CD4-positive, CD25-positive, alpha-beta regulatory T cell (primary cell): ENCODE measurements at regions not wholly inside any gene's neighbourhood (a gene's known extent, or its start where the extent isn't known, plus 50 kb on each side); places are given as distances from the start of the nearest gene placed in this dataset.

Source experiments
- ATAC-seq, 2 donors: fragments of 150-1000 bp; cut with Tn5 transposase; one replicate each; pipeline ENCODE4 v1.10.0; 2021; ENCODE audit warnings: low read depth in 2 of 2, moderate number of reproducible peaks in 2 of 2, moderate library complexity in 1 of 2
- DNase-seq, 3 donors: peaks; one replicate each; pipeline versions ENCODE4 v3.0.0 to v3.0.0-alpha.2; 2012 to 2022; ENCODE audit warnings: mixed read lengths in 1 of 3
- H3K27ac ChIP-seq: one replicate; pipeline ENCODE4 v1.7.0; 2013; ENCODE audit warnings: mild to moderate bottlenecking, low read length; ENCODE audit not compliant: insufficient read depth, poor library complexity, severe bottlenecking
- H3K27me3 ChIP-seq: one replicate; pipeline ENCODE4 v1.7.0; 2013; ENCODE audit warnings: low read length; ENCODE audit not compliant: control insufficient read depth, insufficient read depth
- H3K36me3 ChIP-seq: one replicate; pipeline ENCODE4 v1.7.0; 2013; ENCODE audit warnings: mild to moderate bottlenecking, low read length, moderate library complexity; ENCODE audit not compliant: control insufficient read depth, insufficient read depth
- H3K4me1 ChIP-seq: 2 replicates; pipeline ENCODE4 v1.7.0; 2013; ENCODE audit warnings: mild to moderate bottlenecking, low read length; ENCODE audit not compliant: insufficient read depth, control insufficient read depth, poor library complexity, severe bottlenecking
- H3K4me3 ChIP-seq: one replicate; pipeline ENCODE4 v1.7.0; 2013; ENCODE audit warnings: low read depth, mild to moderate bottlenecking, low read length, moderate library complexity
- H3K9me3 ChIP-seq, 2 experiments: 1 replicate in 1 of 2; 2 replicates in 1 of 2; pipeline ENCODE4 v1.7.0; 2013; ENCODE audit warnings: low read length in 2 of 2, mild to moderate bottlenecking in 1 of 2, moderate library complexity in 1 of 2; ENCODE audit not compliant: control insufficient read depth in 2 of 2
- H3K27ac Mint-ChIP-seq, 3 donors: one replicate each; pipeline ENCODE4 v1.8.0; 2020 to 2022; ENCODE audit warnings: mild to moderate bottlenecking in 3 of 3, mixed read lengths in 3 of 3, moderate library complexity in 2 of 3
- H3K27me3 Mint-ChIP-seq: one replicate; pipeline ENCODE4 v1.8.0; 2022; ENCODE audit warnings: mild to moderate bottlenecking, mixed read lengths
- H3K36me3 Mint-ChIP-seq: one replicate; pipeline ENCODE4 v1.8.0; 2020; ENCODE audit warnings: mixed read lengths
- H3K4me1 Mint-ChIP-seq, 4 donors: one replicate each; pipeline ENCODE4 v1.8.0; 2020 to 2022; ENCODE audit warnings: mixed read lengths in 4 of 4, mild to moderate bottlenecking in 1 of 4
- H3K4me3 Mint-ChIP-seq, 4 donors: one replicate each; pipeline ENCODE4 v1.8.0; 2020 to 2022; ENCODE audit warnings: mild to moderate bottlenecking in 4 of 4, mixed read lengths in 4 of 4, moderate library complexity in 3 of 4
- H3K9me3 Mint-ChIP-seq, 7 donors: one replicate each; pipeline ENCODE4 v1.8.0; 2020 to 2022; ENCODE audit warnings: mixed read lengths in 7 of 7, mild to moderate bottlenecking in 3 of 7, moderate library complexity in 2 of 7

GRCh38 chr1:48099072-48099773 is 102.0 kb upstream of the TRABD2B start:
- no peak for ATAC-seq
- peaks cover 0 to 5% (median 0%) of the 10 kb centered on the region in 7 donors for H3K9me3 Mint-ChIP-seq

GRCh38 chr1:48093696-48094528 is 96.7 kb upstream of the TRABD2B start:
- no peak overlapping the region for H3K27ac ChIP-seq
- H3K4me1 ChIP-seq = peaks cover 5% of the 10 kb centered on the region
- H3K36me3 Mint-ChIP-seq = no peaks in the 10 kb centered on the region
- H3K27me3 Mint-ChIP-seq = peaks cover 25% of the 10 kb centered on the region
- H3K4me3 Mint-ChIP-seq = peak overlapping the region in 3 of 4 donors; percentile 2 to 69 (median 47)
- DNase-seq = peak; percentile 41 to 72 (median 62)
- H3K9me3 ChIP-seq = no peaks in the 10 kb centered on the region
- no peaks in the 10 kb centered on the region for H3K36me3 ChIP-seq
- H3K9me3 Mint-ChIP-seq = peaks cover 0 to 5% (median 0%) of the 10 kb centered on the region in 7 donors
- H3K27me3 ChIP-seq = no peaks in the 10 kb centered on the region
- peaks cover 0 to 6% (median 0%) of the 10 kb centered on the region in 4 donors for H3K4me1 Mint-ChIP-seq
- no peak overlapping the region for H3K27ac Mint-ChIP-seq
- ATAC-seq = peak in 1 of 2 donors; percentile 77
- no peak overlapping the region for H3K4me3 ChIP-seq

More at GRCh38 chr1:48099072-48099773, 102.0 kb upstream of the TRABD2B start:
- Mint-ChIP-seq H3K4me1 (peaks cover 0 to under 1% (median 0%) of the 10 kb centered on the region in 4 donors), H3K36me3 (no peaks in the 10 kb centered on the region), H3K4me3 (peak overlapping the region in 1 of 4 donors; percentile 18), H3K27ac (no peak overlapping the region), H3K27me3 (peaks cover 17% of the 10 kb centered on the region)
- Histone ChIP-seq H3K27me3 (peaks cover 1% of the 10 kb centered on the region), H3K9me3 (no peaks in the 10 kb centered on the region), H3K27ac (no peak overlapping the region), H3K4me3 (no peak overlapping the region), H3K4me1 (no peaks in the 10 kb centered on the region), H3K36me3 (no peaks in the 10 kb centered on the region)
- DNase-seq = no peak

- no peak for ATAC-seq
Observed at GRCh38 chr1:48093147-48093546, 96.0 kb upstream of the TRABD2B start.

GRCh38 chr1:48092401-48092800 is 95.2 kb upstream of the TRABD2B start:
- H3K4me3 Mint-ChIP-seq = no peak overlapping the region
- no peaks in the 10 kb centered on the region for H3K9me3 ChIP-seq
- peaks cover 0 to 6% (median 0%) of the 10 kb centered on the region in 4 donors for H3K4me1 Mint-ChIP-seq
- no peak overlapping the region for H3K27ac ChIP-seq
- ATAC-seq (no peak), DNase-seq (no peak)
- H3K9me3 Mint-ChIP-seq = peaks cover 0 to 5% (median 0%) of the 10 kb centered on the region in 7 donors
- H3K4me1 ChIP-seq = peaks cover 5% of the 10 kb centered on the region
- no peaks in the 10 kb centered on the region for H3K27me3 ChIP-seq
- no peak overlapping the region for H3K4me3 ChIP-seq
- no peak overlapping the region for H3K27ac Mint-ChIP-seq
- no peaks in the 10 kb centered on the region for H3K36me3 Mint-ChIP-seq
- H3K36me3 ChIP-seq = no peaks in the 10 kb centered on the region
- H3K27me3 Mint-ChIP-seq = peaks cover 13% of the 10 kb centered on the region

More at GRCh38 chr1:48093147-48093546, 96.0 kb upstream of the TRABD2B start:
- Mint-ChIP-seq H3K4me3 (no peak overlapping the region), H3K27me3 (peaks cover 19% of the 10 kb centered on the region), H3K4me1 (peaks cover 0 to 6% (median 0%) of the 10 kb centered on the region in 4 donors), H3K9me3 (peaks cover 0 to 5% (median 0%) of the 10 kb centered on the region in 7 donors), H3K27ac (no peak overlapping the region), H3K36me3 (no peaks in the 10 kb centered on the region)
- no peaks in the 10 kb centered on the region for H3K36me3 ChIP-seq
- no peak overlapping the region for H3K27ac ChIP-seq
- H3K4me1 ChIP-seq = peaks cover 5% of the 10 kb centered on the region
- DNase-seq = no peak
- H3K27me3 ChIP-seq = no peaks in the 10 kb centered on the region
- H3K9me3 ChIP-seq = no peaks in the 10 kb centered on the region
- H3K4me3 ChIP-seq = no peak overlapping the region

- H3K4me1 Mint-ChIP-seq = peaks cover 0 to 6% (median 0%) of the 10 kb centered on the region in 4 donors
- peaks cover 5% of the 10 kb centered on the region for H3K4me1 ChIP-seq
- no peak overlapping the region for H3K27ac Mint-ChIP-seq
- H3K27ac ChIP-seq = no peak overlapping the region
- no peak overlapping the region for H3K4me3 ChIP-seq
- peaks cover 30% of the 10 kb centered on the region for H3K27me3 Mint-ChIP-seq
- no peaks in the 10 kb centered on the region for H3K36me3 Mint-ChIP-seq
- no peaks in the 10 kb centered on the region for H3K9me3 ChIP-seq
- no peaks in the 10 kb centered on the region for H3K27me3 ChIP-seq
- DNase-seq = no peak
- no peaks in the 10 kb centered on the region for H3K36me3 ChIP-seq
- peaks cover 0 to 3% (median 0%) of the 10 kb centered on the region in 7 donors for H3K9me3 Mint-ChIP-seq
- H3K4me3 Mint-ChIP-seq = no peak overlapping the region
- no peak for ATAC-seq
Observed at GRCh38 chr1:48089356-48089891, 92.2 kb upstream of the TRABD2B start.

GRCh38 chr1:48084826-48085225 is 87.6 kb upstream of the TRABD2B start:
- Histone ChIP-seq H3K27me3 (no peaks in the 10 kb centered on the region), H3K36me3 (no peaks in the 10 kb centered on the region), H3K4me1 (no peaks in the 10 kb centered on the region), H3K27ac (no peak overlapping the region), H3K9me3 (no peaks in the 10 kb centered on the region), H3K4me3 (no peak overlapping the region)
- H3K4me1 Mint-ChIP-seq = no peaks in the 10 kb centered on the region
- H3K27ac Mint-ChIP-seq = no peak overlapping the region
- no peak overlapping the region for H3K4me3 Mint-ChIP-seq
- peaks cover 28% of the 10 kb centered on the region for H3K27me3 Mint-ChIP-seq
- no peaks in the 10 kb centered on the region for H3K9me3 Mint-ChIP-seq
- no peak for ATAC-seq
- DNase-seq = no peak
- no peaks in the 10 kb centered on the region for H3K36me3 Mint-ChIP-seq

GRCh38 chr1:48082271-48082962 is 85.2 kb upstream of the TRABD2B start:
- H3K9me3 Mint-ChIP-seq = no peaks in the 10 kb centered on the region
- Histone ChIP-seq H3K27ac (no peak overlapping the region), H3K9me3 (no peaks in the 10 kb centered on the region), H3K27me3 (no peaks in the 10 kb centered on the region), H3K4me1 (no peaks in the 10 kb centered on the region), H3K36me3 (no peaks in the 10 kb centered on the region), H3K4me3 (no peak overlapping the region)
- H3K36me3 Mint-ChIP-seq = no peaks in the 10 kb centered on the region
- no peaks in the 10 kb centered on the region for H3K4me1 Mint-ChIP-seq
- no peak overlapping the region for H3K27ac Mint-ChIP-seq
- H3K27me3 Mint-ChIP-seq = peaks cover 32% of the 10 kb centered on the region
- ATAC-seq (no peak), DNase-seq (no peak)
- no peak overlapping the region for H3K4me3 Mint-ChIP-seq
